ENCODE measurements at regions not wholly inside any gene's neighbourhood (a gene's known extent, or its start where the extent isn't known, plus 50 kb on each side); places are given as distances from the start of the nearest gene placed in this dataset.

GRCh38 chr10:111840546-111840945 is 343.0 kb downstream of the GPAM start:
- no peaks in the 10 kb centered on the region for H3K36me3 Mint-ChIP-seq
- H3K27ac Mint-ChIP-seq = no peak overlapping the region
- ATAC-seq = no peak
- no peak overlapping the region for H3K4me3 Mint-ChIP-seq
- no peaks in the 10 kb centered on the region for H3K4me1 Mint-ChIP-seq
- peaks cover 1% of the 10 kb centered on the region for H3K9me3 Mint-ChIP-seq
- no peak for DNase-seq (ENCODE audit: low spot score in 2 of 2)

GRCh38 chr10:111852801-111853200 is 330.8 kb downstream of the GPAM start:
- no peak for ATAC-seq
- Mint-ChIP-seq H3K27ac (no peak overlapping the region), H3K4me1 (no peaks in the 10 kb centered on the region), H3K9me3 (peaks cover 6% of the 10 kb centered on the region), H3K36me3 (no peaks in the 10 kb centered on the region), H3K4me3 (no peak overlapping the region)
- no peak for DNase-seq (ENCODE audit: low spot score in 2 of 2)

GRCh38 chr10:111856631-111857030 is 326.9 kb downstream of the GPAM start:
- Mint-ChIP-seq H3K4me3 (no peak overlapping the region), H3K36me3 (no peaks in the 10 kb centered on the region), H3K27ac (no peak overlapping the region), H3K4me1 (no peaks in the 10 kb centered on the region), H3K9me3 (peaks cover 2% of the 10 kb centered on the region)
- DNase-seq (ENCODE audit: low spot score in 2 of 2) = no peak
- ATAC-seq = no peak

GRCh38 chr10:111865550-111865949 is 318.0 kb downstream of the GPAM start:
- Mint-ChIP-seq H3K36me3 (no peaks in the 10 kb centered on the region), H3K27ac (no peak overlapping the region), H3K4me3 (no peak overlapping the region), H3K9me3 (no peaks in the 10 kb centered on the region), H3K4me1 (no peaks in the 10 kb centered on the region)
- DNase-seq (ENCODE audit: low spot score in 2 of 2) = no peak
- no peak for ATAC-seq

- Mint-ChIP-seq H3K9me3 (peaks cover 3% of the 10 kb centered on the region), H3K4me3 (no peak overlapping the region), H3K4me1 (no peaks in the 10 kb centered on the region), H3K27ac (no peak overlapping the region), H3K36me3 (no peaks in the 10 kb centered on the region)
- ATAC-seq (no peak), DNase-seq (ENCODE audit: low spot score in 2 of 2) (no peak)
Observed at GRCh38 chr10:111871458-111871857, 312.1 kb downstream of the GPAM start.

GRCh38 chr10:111872591-111872990 is 311.0 kb downstream of the GPAM start:
- no peak for DNase-seq (ENCODE audit: low spot score in 2 of 2)
- Mint-ChIP-seq H3K36me3 (no peaks in the 10 kb centered on the region), H3K4me3 (no peak overlapping the region), H3K4me1 (no peaks in the 10 kb centered on the region), H3K9me3 (peaks cover 3% of the 10 kb centered on the region), H3K27ac (no peak overlapping the region)
- ATAC-seq = no peak

GRCh38 chr10:111873041-111873440 is 310.5 kb downstream of the GPAM start:
- Mint-ChIP-seq H3K27ac (no peak overlapping the region), H3K4me3 (no peak overlapping the region), H3K9me3 (peaks cover 4% of the 10 kb centered on the region), H3K4me1 (no peaks in the 10 kb centered on the region), H3K36me3 (no peaks in the 10 kb centered on the region)
- no peak for DNase-seq (ENCODE audit: low spot score in 2 of 2)
- ATAC-seq = no peak

GRCh38 chr10:111873621-111874135 is 309.9 kb downstream of the GPAM start:
- no peaks in the 10 kb centered on the region for H3K4me1 Mint-ChIP-seq
- H3K9me3 Mint-ChIP-seq = peaks cover 5% of the 10 kb centered on the region
- ATAC-seq (no peak), DNase-seq (ENCODE audit: low spot score in 2 of 2) (no peak)
- H3K4me3 Mint-ChIP-seq = no peak overlapping the region
- H3K27ac Mint-ChIP-seq = no peak overlapping the region
- no peaks in the 10 kb centered on the region for H3K36me3 Mint-ChIP-seq

- Mint-ChIP-seq H3K4me1 (no peaks in the 10 kb centered on the region), H3K9me3 (peaks cover 5% of the 10 kb centered on the region), H3K36me3 (no peaks in the 10 kb centered on the region), H3K27ac (no peak overlapping the region), H3K4me3 (no peak overlapping the region)
- no peak for ATAC-seq
- DNase-seq (ENCODE audit: low spot score in 2 of 2) = no peak
Observed at GRCh38 chr10:111874576-111874975, 309.0 kb downstream of the GPAM start.

- no peaks in the 10 kb centered on the region for H3K36me3 Mint-ChIP-seq
- ATAC-seq (no peak), DNase-seq (ENCODE audit: low spot score in 2 of 2) (no peak)
- H3K27ac Mint-ChIP-seq = no peak overlapping the region
- peaks cover 5% of the 10 kb centered on the region for H3K9me3 Mint-ChIP-seq
- H3K4me1 Mint-ChIP-seq = no peaks in the 10 kb centered on the region
- H3K4me3 Mint-ChIP-seq = no peak overlapping the region
Observed at GRCh38 chr10:111875725-111876124, 307.8 kb downstream of the GPAM start.

GRCh38 chr10:111877258-111877657 is 306.3 kb downstream of the GPAM start:
- H3K36me3 Mint-ChIP-seq = no peaks in the 10 kb centered on the region
- H3K4me1 Mint-ChIP-seq = no peaks in the 10 kb centered on the region
- peaks cover 5% of the 10 kb centered on the region for H3K9me3 Mint-ChIP-seq
- no peak overlapping the region for H3K4me3 Mint-ChIP-seq
- DNase-seq (ENCODE audit: low spot score in 2 of 2) = no peak
- ATAC-seq = no peak
- H3K27ac Mint-ChIP-seq = no peak overlapping the region

GRCh38 chr10:111879969-111880368 is 303.6 kb downstream of the GPAM start:
- H3K4me1 Mint-ChIP-seq = no peaks in the 10 kb centered on the region
- no peak for ATAC-seq
- no peak overlapping the region for H3K4me3 Mint-ChIP-seq
- no peaks in the 10 kb centered on the region for H3K36me3 Mint-ChIP-seq
- no peak overlapping the region for H3K27ac Mint-ChIP-seq
- DNase-seq (ENCODE audit: low spot score in 2 of 2) = no peak
- peaks cover 8% of the 10 kb centered on the region for H3K9me3 Mint-ChIP-seq

GRCh38 chr10:111885046-111885445 is 298.5 kb downstream of the GPAM start:
- Mint-ChIP-seq H3K4me1 (no peaks in the 10 kb centered on the region), H3K36me3 (no peaks in the 10 kb centered on the region), H3K9me3 (peaks cover 6% of the 10 kb centered on the region), H3K27ac (no peak overlapping the region), H3K4me3 (no peak overlapping the region)
- DNase-seq (ENCODE audit: low spot score in 2 of 2) (no peak), ATAC-seq (no peak)

- no peak for DNase-seq (ENCODE audit: low spot score in 2 of 2)
- no peak for ATAC-seq
- Mint-ChIP-seq H3K36me3 (no peaks in the 10 kb centered on the region), H3K9me3 (peaks cover 6% of the 10 kb centered on the region), H3K4me3 (no peak overlapping the region), H3K4me1 (no peaks in the 10 kb centered on the region), H3K27ac (no peak overlapping the region)
Observed at GRCh38 chr10:111885919-111886318, 297.6 kb downstream of the GPAM start.

GRCh38 chr10:111887266-111887665 is 296.3 kb downstream of the GPAM start:
- Mint-ChIP-seq H3K27ac (no peak overlapping the region), H3K4me3 (no peak overlapping the region)

GRCh38 chr10:111890046-111890445 is 293.5 kb downstream of the GPAM start:
- H3K4me3 Mint-ChIP-seq = no peak overlapping the region
- no peak overlapping the region for H3K27ac Mint-ChIP-seq
- H3K9me3 Mint-ChIP-seq = peaks cover 2% of the 10 kb centered on the region
- no peaks in the 10 kb centered on the region for H3K4me1 Mint-ChIP-seq
- H3K36me3 Mint-ChIP-seq = no peaks in the 10 kb centered on the region
- DNase-seq (ENCODE audit: low spot score in 2 of 2) = no peak
- ATAC-seq = no peak

More at GRCh38 chr10:111887266-111887665, 296.3 kb downstream of the GPAM start:
- Mint-ChIP-seq H3K36me3 (no peaks in the 10 kb centered on the region), H3K9me3 (peaks cover 6% of the 10 kb centered on the region), H3K4me1 (no peaks in the 10 kb centered on the region)
- no peak for DNase-seq (ENCODE audit: low spot score in 2 of 2)
- no peak for ATAC-seq

- H3K4me1 Mint-ChIP-seq = no peaks in the 10 kb centered on the region
- no peaks in the 10 kb centered on the region for H3K36me3 Mint-ChIP-seq
- H3K27ac Mint-ChIP-seq = no peak overlapping the region
- ATAC-seq (no peak), DNase-seq (ENCODE audit: low spot score in 2 of 2) (no peak)
- no peak overlapping the region for H3K4me3 Mint-ChIP-seq
- no peaks in the 10 kb centered on the region for H3K9me3 Mint-ChIP-seq
Observed at GRCh38 chr10:111916011-111916410, 267.6 kb downstream of the GPAM start.
